ENCODE measurements at regions not wholly inside any gene's neighbourhood (a gene's known extent, or its start where the extent isn't known, plus 50 kb on each side); places are given as distances from the start of the nearest gene placed in this dataset.
"Not testable (repeated sequence)": the region's sequence is repeated elsewhere in the genome, so short reads cannot be mapped to it uniquely, and the experiment has no call there.

GRCh38 chr2:160550048-160550447 is 56.4 kb upstream of the RBMS1 start:
- DNase-seq (ENCODE audit: low read depth, low spot score): no peak

GRCh38 chr2:160551259-160551658 is 57.7 kb upstream of the RBMS1 start:
- no peak for DNase-seq (ENCODE audit: low read depth, low spot score)

GRCh38 chr2:160555420-160556071 is 61.9 kb upstream of the RBMS1 start:
- DNase-seq (ENCODE audit: low read depth, low spot score): no peak

- DNase-seq (ENCODE audit: low read depth, low spot score): no peak
Measured at GRCh38 chr2:160557903-160558302, 64.3 kb upstream of the RBMS1 start.

- DNase-seq (ENCODE audit: low read depth, low spot score): no peak
Measured at GRCh38 chr2:160558531-160558930, 64.9 kb upstream of the RBMS1 start.

- DNase-seq (ENCODE audit: low read depth, low spot score): no peak
Measured at GRCh38 chr2:160561551-160562295, 68.1 kb upstream of the RBMS1 start.

GRCh38 chr2:160562730-160563129 is 69.1 kb upstream of the RBMS1 start:
- DNase-seq (ENCODE audit: low read depth, low spot score): no peak

- DNase-seq (ENCODE audit: low read depth, low spot score): no peak
Measured at GRCh38 chr2:160564591-160564990, 71.0 kb upstream of the RBMS1 start.

GRCh38 chr2:160565099-160565845 is 71.7 kb upstream of the RBMS1 start:
- DNase-seq (ENCODE audit: low read depth, low spot score): no peak

- DNase-seq (ENCODE audit: low read depth, low spot score): no peak
Measured at GRCh38 chr2:160566717-160567116, 73.1 kb upstream of the RBMS1 start.

- no peak for DNase-seq (ENCODE audit: low read depth, low spot score)
Measured at GRCh38 chr2:160568856-160569255, 75.2 kb upstream of the RBMS1 start.

GRCh38 chr2:160570376-160570775 is 76.8 kb upstream of the RBMS1 start:
- DNase-seq (ENCODE audit: low read depth, low spot score): no peak

GRCh38 chr2:160574468-160575140 is 81.0 kb upstream of the RBMS1 start:
- no peak for DNase-seq (ENCODE audit: low read depth, low spot score)

- no peak for DNase-seq (ENCODE audit: low read depth, low spot score)
Measured at GRCh38 chr2:160575368-160575767, 81.8 kb upstream of the RBMS1 start.

- no peak for DNase-seq (ENCODE audit: low read depth, low spot score)
Measured at GRCh38 chr2:160576054-160576499, 82.5 kb upstream of the RBMS1 start.

- not testable (repeated sequence) for DNase-seq (ENCODE audit: low read depth, low spot score)
Measured at GRCh38 chr2:160577081-160577480, 83.5 kb upstream of the RBMS1 start.

GRCh38 chr2:160581035-160581434 is 87.4 kb upstream of the RBMS1 start:
- no peak for DNase-seq (ENCODE audit: low read depth, low spot score)

- DNase-seq (ENCODE audit: low read depth, low spot score): no peak
Measured at GRCh38 chr2:160581448-160581847, 87.8 kb upstream of the RBMS1 start.

GRCh38 chr2:160582081-160582480 is 88.5 kb upstream of the RBMS1 start:
- no peak for DNase-seq (ENCODE audit: low read depth, low spot score)

GRCh38 chr2:160582490-160583145 is 89.0 kb upstream of the RBMS1 start:
- DNase-seq (ENCODE audit: low read depth, low spot score): no peak

- no peak for DNase-seq (ENCODE audit: low read depth, low spot score)
Measured at GRCh38 chr2:160583146-160583535, 89.5 kb upstream of the RBMS1 start.

Measured in iPS DF 19.7 (cell line).